Endothelial cell (in vitro differentiated cells): ENCODE measurements at regions not wholly inside any gene's neighbourhood (a gene's known extent, or its start where the extent isn't known, plus 50 kb on each side); places are given as distances from the start of the nearest gene placed in this dataset.

Experiments
- DNase-seq: peaks from one replicate; pipeline ENCODE4 v3.0.0; 2021; ENCODE audit warnings: low spot score
- H3K27ac Mint-ChIP-seq: one replicate; pipeline ENCODE4 v1.8.0; 2021; ENCODE audit warnings: mixed read lengths, inconsistent platforms; ENCODE audit not compliant: unreplicated experiment
- H3K27me3 Mint-ChIP-seq: one replicate; pipeline ENCODE4 v1.8.0; 2021; ENCODE audit warnings: mild to moderate bottlenecking, moderate library complexity, mixed read lengths, inconsistent platforms; ENCODE audit not compliant: unreplicated experiment
- H3K36me3 Mint-ChIP-seq: one replicate; pipeline ENCODE4 v1.8.0; 2021; ENCODE audit warnings: mild to moderate bottlenecking, low read depth, mixed read lengths, inconsistent platforms; ENCODE audit not compliant: unreplicated experiment
- H3K4me1 Mint-ChIP-seq: one replicate; pipeline ENCODE4 v1.8.0; 2021; ENCODE audit warnings: mild to moderate bottlenecking, mixed read lengths, inconsistent platforms; ENCODE audit not compliant: unreplicated experiment
- H3K4me3 Mint-ChIP-seq: one replicate; pipeline ENCODE4 v1.8.0; 2021; ENCODE audit warnings: mild to moderate bottlenecking, mixed read lengths, inconsistent platforms; ENCODE audit not compliant: unreplicated experiment
- H3K9me3 Mint-ChIP-seq: one replicate; pipeline ENCODE4 v1.8.0; 2021; ENCODE audit warnings: mixed read lengths, inconsistent platforms; ENCODE audit not compliant: unreplicated experiment
- TF ChIP-seq, protein P1 (sequence below): fragments of 200-600 bp; sonication (generic); IDR thresholded peaks from one replicate; pipeline ENCODE4 v1.5.0; 2021; ENCODE audit warnings: antibody characterized with exemption; ENCODE audit not compliant: unreplicated experiment

DNA sequence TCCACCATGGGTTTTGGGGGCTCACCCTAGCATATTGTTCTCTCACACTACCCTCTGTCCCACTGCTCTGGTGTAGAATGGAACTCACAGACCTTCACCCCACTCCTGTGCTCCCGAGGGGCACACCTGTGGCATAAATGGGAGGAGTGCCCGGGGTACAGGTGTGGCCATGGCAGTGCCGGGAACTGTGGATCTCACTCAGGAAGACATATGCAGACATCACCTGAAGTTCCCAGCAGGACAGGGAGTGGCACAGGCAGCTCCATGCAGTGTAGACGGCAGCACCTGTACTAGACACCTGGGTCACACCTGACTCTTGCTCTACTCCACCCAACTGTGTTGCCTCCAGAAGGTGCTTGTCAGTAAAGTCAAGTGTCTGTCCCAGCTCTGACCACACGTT is 57.6 kb upstream of the MRPS22 start:
- H3K27me3 Mint-ChIP-seq, result peaks cover 7% of the 10 kb centered on the region
- H3K27ac Mint-ChIP-seq, result no peak overlapping the region
- H3K36me3 Mint-ChIP-seq, result no peaks in the 10 kb centered on the region
- H3K9me3 Mint-ChIP-seq, result no peaks in the 10 kb centered on the region
- no peaks in the 10 kb centered on the region for H3K4me1 Mint-ChIP-seq
- no peak overlapping the region for H3K4me3 Mint-ChIP-seq
- DNase-seq, result no peak
- TF ChIP-seq, protein P1, sequence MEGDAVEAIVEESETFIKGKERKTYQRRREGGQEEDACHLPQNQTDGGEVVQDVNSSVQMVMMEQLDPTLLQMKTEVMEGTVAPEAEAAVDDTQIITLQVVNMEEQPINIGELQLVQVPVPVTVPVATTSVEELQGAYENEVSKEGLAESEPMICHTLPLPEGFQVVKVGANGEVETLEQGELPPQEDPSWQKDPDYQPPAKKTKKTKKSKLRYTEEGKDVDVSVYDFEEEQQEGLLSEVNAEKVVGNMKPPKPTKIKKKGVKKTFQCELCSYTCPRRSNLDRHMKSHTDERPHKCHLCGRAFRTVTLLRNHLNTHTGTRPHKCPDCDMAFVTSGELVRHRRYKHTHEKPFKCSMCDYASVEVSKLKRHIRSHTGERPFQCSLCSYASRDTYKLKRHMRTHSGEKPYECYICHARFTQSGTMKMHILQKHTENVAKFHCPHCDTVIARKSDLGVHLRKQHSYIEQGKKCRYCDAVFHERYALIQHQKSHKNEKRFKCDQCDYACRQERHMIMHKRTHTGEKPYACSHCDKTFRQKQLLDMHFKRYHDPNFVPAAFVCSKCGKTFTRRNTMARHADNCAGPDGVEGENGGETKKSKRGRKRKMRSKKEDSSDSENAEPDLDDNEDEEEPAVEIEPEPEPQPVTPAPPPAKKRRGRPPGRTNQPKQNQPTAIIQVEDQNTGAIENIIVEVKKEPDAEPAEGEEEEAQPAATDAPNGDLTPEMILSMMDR, result no peak

DNA sequence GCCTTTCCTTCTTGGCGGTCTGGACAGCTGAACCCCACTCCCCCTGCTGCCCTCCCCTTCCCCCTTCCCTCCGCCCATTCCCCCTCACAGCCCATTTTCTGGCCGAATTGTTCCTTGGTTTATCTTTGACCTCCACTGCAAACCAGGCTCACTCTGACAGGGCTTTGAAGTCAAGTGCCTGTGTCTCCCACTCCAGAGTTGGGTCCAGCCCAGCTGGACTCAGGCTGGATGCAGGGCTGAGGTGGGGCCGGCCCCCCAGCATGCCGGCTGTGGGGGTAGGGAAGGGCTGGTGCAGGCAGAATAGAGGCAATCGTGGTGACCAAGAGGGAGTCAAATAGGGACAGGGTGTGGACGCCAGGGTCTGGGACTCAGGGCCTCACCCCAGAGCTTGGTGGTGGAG is 57.0 kb upstream of the MRPS22 start:
- H3K9me3 Mint-ChIP-seq, result no peaks in the 10 kb centered on the region
- H3K27me3 Mint-ChIP-seq, result peaks cover 7% of the 10 kb centered on the region
- no peak for DNase-seq
- no peaks in the 10 kb centered on the region for H3K36me3 Mint-ChIP-seq
- no peaks in the 10 kb centered on the region for H3K4me1 Mint-ChIP-seq
- H3K27ac Mint-ChIP-seq, result no peak overlapping the region
- TF ChIP-seq, protein P1, result no peak
- H3K4me3 Mint-ChIP-seq, result no peak overlapping the region

DNA sequence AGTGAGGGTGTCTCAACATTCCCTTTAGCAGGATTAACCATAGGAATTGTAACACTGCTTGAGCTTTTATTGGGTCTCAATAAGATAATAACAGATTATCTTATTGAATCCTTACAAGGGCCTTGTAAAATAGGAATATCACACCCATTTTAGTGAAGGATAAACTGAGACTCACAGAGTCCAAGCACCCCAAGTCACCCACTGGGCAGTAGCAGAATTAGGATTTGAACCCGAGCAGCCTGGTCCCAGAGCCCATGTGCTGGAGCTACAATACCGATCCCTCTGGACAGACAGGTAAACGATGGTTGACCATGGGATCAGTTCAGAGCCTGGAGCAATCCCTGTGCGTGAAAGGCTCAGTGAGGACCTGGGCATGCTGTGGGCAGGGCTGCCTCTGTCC is 56.3 kb upstream of the MRPS22 start:
- H3K9me3 Mint-ChIP-seq, result no peaks in the 10 kb centered on the region
- TF ChIP-seq, protein P1, result no peak
- no peaks in the 10 kb centered on the region for H3K4me1 Mint-ChIP-seq
- peaks cover 8% of the 10 kb centered on the region for H3K27me3 Mint-ChIP-seq
- no peak overlapping the region for H3K27ac Mint-ChIP-seq
- no peaks in the 10 kb centered on the region for H3K36me3 Mint-ChIP-seq
- DNase-seq, result no peak
- no peak overlapping the region for H3K4me3 Mint-ChIP-seq

DNA sequence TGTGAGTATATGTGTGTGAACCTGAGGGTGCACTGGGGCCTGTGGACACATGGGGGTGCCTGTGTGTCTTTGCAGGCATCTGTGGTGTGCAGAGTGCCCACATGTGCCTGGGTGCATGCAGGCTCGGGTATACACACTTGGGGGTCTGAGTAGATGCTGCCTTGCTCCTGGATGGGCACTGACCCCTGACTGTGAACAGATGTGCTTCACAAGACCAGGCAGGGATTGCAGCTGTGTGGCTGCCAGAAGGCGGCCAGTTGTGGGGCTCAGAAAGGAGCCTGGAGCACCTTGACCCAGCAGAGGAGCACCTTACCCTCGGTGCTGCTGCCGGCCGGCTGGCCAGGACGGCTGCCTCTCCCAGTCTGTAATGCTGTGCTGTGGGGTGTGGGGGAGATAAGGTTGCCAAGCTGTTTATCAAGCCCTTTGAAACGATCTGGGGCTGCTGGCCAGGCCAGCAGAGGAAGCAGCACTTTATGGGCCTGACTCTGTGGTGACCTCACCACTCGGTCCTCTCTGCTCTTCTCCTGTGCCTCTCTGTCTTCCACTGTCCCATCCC is 55.5 kb upstream of the MRPS22 start:
- no peak for DNase-seq
- TF ChIP-seq, protein P1, result no peak
- Mint-ChIP-seq H3K27ac (no peak overlapping the region), H3K27me3 (peaks cover 5% of the 10 kb centered on the region), H3K4me1 (no peaks in the 10 kb centered on the region), H3K4me3 (no peak overlapping the region), H3K9me3 (no peaks in the 10 kb centered on the region), H3K36me3 (no peaks in the 10 kb centered on the region)

DNA sequence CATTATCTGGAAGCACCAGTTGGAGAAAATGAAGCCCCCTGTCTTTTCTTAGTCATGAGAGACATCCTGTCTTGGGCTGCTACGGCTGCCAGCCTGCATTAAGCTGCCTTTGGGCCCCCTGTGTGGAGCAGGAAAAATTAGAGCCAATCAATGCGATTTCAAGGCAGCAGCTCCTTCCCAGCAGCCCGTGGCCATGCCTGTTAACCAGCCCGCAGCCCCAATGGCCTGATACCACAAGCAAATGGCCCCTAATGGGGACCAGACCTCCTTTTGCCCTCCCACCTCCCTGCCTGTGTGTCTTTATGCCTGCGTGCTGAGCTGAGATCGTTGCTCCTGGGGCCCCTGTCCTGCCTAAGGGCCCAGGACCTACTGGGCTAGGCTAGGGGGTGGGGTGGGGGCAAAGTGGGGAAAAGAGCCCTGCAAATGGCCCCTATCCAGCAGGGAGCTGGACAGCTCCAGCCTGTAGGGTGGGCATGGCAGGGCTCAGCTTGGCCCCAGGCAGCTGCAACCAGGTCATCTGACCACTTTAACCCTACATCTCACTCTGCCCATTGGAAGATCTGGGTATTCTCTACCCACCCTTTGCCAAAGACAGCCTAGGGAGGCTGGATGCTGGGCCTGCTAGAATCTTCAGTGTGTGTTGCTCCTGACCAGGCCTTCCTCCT is 53.8 kb upstream of the MRPS22 start:
- TF ChIP-seq, protein P1, result no peak

More for the DNA sequence above, 53.8 kb upstream of the MRPS22 start:
- H3K9me3 Mint-ChIP-seq, result no peaks in the 10 kb centered on the region
- no peaks in the 10 kb centered on the region for H3K36me3 Mint-ChIP-seq
- peaks cover 9% of the 10 kb centered on the region for H3K27me3 Mint-ChIP-seq
- no peaks in the 10 kb centered on the region for H3K4me1 Mint-ChIP-seq
- DNase-seq, result no peak
- no peak overlapping the region for H3K27ac Mint-ChIP-seq
- H3K4me3 Mint-ChIP-seq, result no peak overlapping the region
